H1 (cell line): ENCODE measurements at regions not wholly inside any gene's neighbourhood (a gene's known extent, or its start where the extent isn't known, plus 50 kb on each side); places are given as distances from the start of the nearest gene placed in this dataset.

ENCODE experiments used
- CTCF ChIA-PET: fragments of 300-600 bp; sonication (Branson Sonifier 250); formaldehyde crosslinking; loops from one replicate; lab custom pipeline; 2021; ENCODE audit not compliant: partially characterized antibody; lab: Charles Lee
- POLR2A ChIA-PET: fragments of 300-600 bp; sonication (Branson Sonifier 250); formaldehyde crosslinking; loops from one replicate; lab custom pipeline; 2021; ENCODE audit warnings: inconsistent platforms; ENCODE audit not compliant: partially characterized antibody; lab: Charles Lee
- DNase-seq, 2 experiments: peaks; one replicate each; pipeline versions ENCODE4 v3.0.0 to v3.0.0-alpha.2; 2010 to 2022; ENCODE audit warnings: low spot score in 2 of 2, low read depth in 1 of 2, mixed read lengths in 1 of 2
- FAIRE-seq: peaks from 2 replicates; lab custom pipeline; 2011; peaks lifted over from hg19 to GRCh38; lab: Jason Lieb, UNC
- H2AFZ ChIP-seq: 2 replicates; pipeline ENCODE4 v1.8.1; 2012; ENCODE audit warnings: low read length, inconsistent platforms
- H2AK5ac ChIP-seq: 2 replicates; pipeline ENCODE4 v1.6.1; 2013; ENCODE audit warnings: low read depth, low read length
- H2BK120ac ChIP-seq: replicated peaks from 2 replicates; pipeline ENCODE3; 2013; ENCODE audit warnings: low read depth, low read length, inconsistent platforms
- H2BK12ac ChIP-seq: 2 replicates; pipeline ENCODE4 v1.6.1; 2013; ENCODE audit warnings: low read depth, low read length
- H2BK15ac ChIP-seq: 2 replicates; pipeline ENCODE4 v1.6.1; 2013; ENCODE audit warnings: low read length
- H2BK20ac ChIP-seq: 2 replicates; pipeline ENCODE4 v1.6.1; 2013; ENCODE audit warnings: low read length
- H2BK5ac ChIP-seq: 2 replicates; pipeline ENCODE4 v1.6.1; 2013; ENCODE audit warnings: low read depth, low read length
- H3K14ac ChIP-seq: 2 replicates; pipeline ENCODE4 v1.6.1; 2013; ENCODE audit warnings: inconsistent platforms; ENCODE audit not compliant: insufficient read length
- H3K18ac ChIP-seq: 2 replicates; pipeline ENCODE4 v1.6.1; 2013; ENCODE audit warnings: low read length; ENCODE audit errors: extremely low read depth
- H3K23ac ChIP-seq: 2 replicates; pipeline ENCODE4 v1.6.1; 2013; ENCODE audit warnings: inconsistent platforms; ENCODE audit not compliant: insufficient read length
- H3K23me2 ChIP-seq: 2 replicates; pipeline ENCODE4 v1.6.1; 2013; ENCODE audit warnings: low read depth, low read length
- H3K27ac ChIP-seq: 2 replicates; pipeline ENCODE4 v1.6.1; 2011; ENCODE audit warnings: low read depth, low read length, inconsistent platforms
- H3K27me3 ChIP-seq, 4 experiments: replicated peaks in 1 of 4; 1 replicate in 1 of 4; 2 replicates in 3 of 4; pipeline versions ENCODE4 v1.6.1 to v1.8.1; 2011 to 2013; ENCODE audit warnings: low read length in 3 of 4, mild to moderate bottlenecking in 3 of 4, inconsistent platforms in 2 of 4, mixed read lengths in 2 of 4, moderate library complexity in 1 of 4; ENCODE audit not compliant: control insufficient read depth in 3 of 4, insufficient read depth in 3 of 4; ENCODE audit errors: extremely low read depth in 1 of 4
- H3K36me3 ChIP-seq, 4 experiments: 2 replicates each; pipeline versions ENCODE4 v1.6.1 to v1.8.1; 2011 to 2013; ENCODE audit warnings: mild to moderate bottlenecking in 4 of 4, low read length in 3 of 4, moderate library complexity in 2 of 4, control low read depth in 1 of 4, inconsistent platforms in 1 of 4; ENCODE audit not compliant: insufficient read depth in 4 of 4, control insufficient read depth in 2 of 4
- H3K4ac ChIP-seq: replicated peaks from 2 replicates; pipeline ENCODE3; 2013; ENCODE audit warnings: low read length, low read depth, mixed read lengths, inconsistent platforms; ENCODE audit not compliant: insufficient read length
- H3K4me1 ChIP-seq, 4 experiments: replicated peaks in 1 of 4; 1 replicate in 1 of 4; 2 replicates in 3 of 4; pipeline versions ENCODE4 v1.6.1 to v1.8.1; 2011 to 2013; ENCODE audit warnings: low read length in 3 of 4, inconsistent platforms in 2 of 4, mixed read lengths in 1 of 4; ENCODE audit not compliant: insufficient read depth in 4 of 4, control insufficient read depth in 3 of 4
- H3K4me2 ChIP-seq, 2 experiments: 2 replicates each; pipeline versions ENCODE4 v1.6.1 to v1.8.1; 2011 to 2013; ENCODE audit warnings: low read depth in 2 of 2, low read length in 2 of 2, control low read depth in 1 of 2, inconsistent platforms in 1 of 2, mild to moderate bottlenecking in 1 of 2; ENCODE audit not compliant: insufficient read depth in 1 of 2
- H3K4me3 ChIP-seq, 4 experiments: fragments of 200-600, 300-600 bp in 1 of 4; sonication (generic), shearing (Covaris generic), sonication (Bioruptor Twin) in 1 of 4; 2 replicates each; pipeline versions ENCODE4 v1.5.1 to v1.8.1; 2011 to 2016; ENCODE audit warnings: low read length in 4 of 4, low read depth in 3 of 4, control low read depth in 2 of 4, inconsistent platforms in 2 of 4, mild to moderate bottlenecking in 2 of 4, mixed read lengths in 1 of 4, moderate library complexity in 1 of 4; ENCODE audit not compliant: insufficient read depth in 2 of 4; ENCODE audit errors: extremely low read depth in 1 of 4
- H3K56ac ChIP-seq: replicated peaks from 2 replicates; pipeline ENCODE3; 2013; ENCODE audit warnings: low read depth, mild to moderate bottlenecking, mixed read lengths, low read length, inconsistent platforms; ENCODE audit not compliant: insufficient read length
- H3K79me1 ChIP-seq: 2 replicates; pipeline ENCODE4 v1.6.1; 2013; ENCODE audit warnings: low read depth, low read length, control low read depth
- H3K79me2 ChIP-seq, 2 experiments: 2 replicates each; pipeline versions ENCODE4 v1.6.1 to v1.8.1; 2012 to 2013; ENCODE audit warnings: low read length in 2 of 2, mild to moderate bottlenecking in 2 of 2, inconsistent platforms in 1 of 2; ENCODE audit not compliant: insufficient read depth in 2 of 2, control insufficient read depth in 1 of 2
- H3K9ac ChIP-seq, 4 experiments: replicated peaks in 1 of 4; 1 replicate in 1 of 4; 2 replicates in 3 of 4; pipeline versions ENCODE4 v1.6.1 to v1.8.1; 2011 to 2013; ENCODE audit warnings: low read depth in 3 of 4, low read length in 3 of 4, control low read depth in 2 of 4, mild to moderate bottlenecking in 2 of 4, moderate library complexity in 2 of 4, inconsistent platforms in 1 of 4; ENCODE audit errors: extremely low read depth in 1 of 4
- H3K9me3 ChIP-seq, 2 experiments: 2 replicates each; pipeline versions ENCODE4 v1.6.1 to v1.8.1; 2012 to 2013; ENCODE audit warnings: mild to moderate bottlenecking in 2 of 2, moderate library complexity in 2 of 2, control low read depth in 1 of 2, inconsistent platforms in 1 of 2, low read depth in 1 of 2, low read length in 1 of 2, mixed read lengths in 1 of 2; ENCODE audit not compliant: insufficient read depth in 2 of 2
- H4K20me1 ChIP-seq, 2 experiments: replicated peaks in 1 of 2; 2 replicates each; pipeline versions ENCODE3 to v1.8.1; 2011 to 2013; ENCODE audit warnings: inconsistent platforms in 2 of 2, low read length in 2 of 2, mild to moderate bottlenecking in 1 of 2; ENCODE audit not compliant: insufficient read depth in 2 of 2, control insufficient read depth in 1 of 2
- H4K5ac ChIP-seq: 2 replicates; pipeline ENCODE4 v1.6.1; 2013; ENCODE audit warnings: low read length, low read depth, mixed read lengths, inconsistent platforms; ENCODE audit not compliant: insufficient read length
- H4K8ac ChIP-seq: 2 replicates; pipeline ENCODE4 v1.8.0; 2013; ENCODE audit warnings: mild to moderate bottlenecking, moderate library complexity, low read length, inconsistent platforms; ENCODE audit not compliant: insufficient read depth; ENCODE audit errors: extremely low read depth
- H4K91ac ChIP-seq: replicated peaks from 2 replicates; pipeline ENCODE3; 2013; ENCODE audit warnings: low read length, mixed read lengths, inconsistent platforms; ENCODE audit not compliant: insufficient read length
- CHD1 ChIP-seq: IDR thresholded peaks from 2 replicates; pipeline ENCODE4 v1.6.1; 2012; ENCODE audit warnings: low read depth, low read length, improper control_type of control experiment
- CHD2 ChIP-seq: IDR thresholded peaks from 2 replicates; pipeline ENCODE4 v1.6.1; 2012; ENCODE audit warnings: low read length, improper control_type of control experiment
- CTBP2 ChIP-seq: IDR thresholded peaks from 2 replicates; pipeline ENCODE4 v1.7.0; 2011; ENCODE audit warnings: borderline replicate concordance, mild to moderate bottlenecking, moderate library complexity, mixed read lengths, low read length; ENCODE audit not compliant: insufficient read depth, insufficient read length
- POLR2AphosphoS5 ChIP-seq: IDR thresholded peaks from 2 replicates; pipeline ENCODE4 v1.6.1; 2011; ENCODE audit warnings: low read depth, low read length
- RNF2 ChIP-seq: fragments of 200-900, 300-1000 bp; sonication (generic); IDR thresholded peaks from 2 replicates; pipeline ENCODE4 v1.7.1; 2016; ENCODE audit warnings: borderline replicate concordance, low read depth, mild to moderate bottlenecking, antibody characterized with exemption, low read length; ENCODE audit not compliant: poor library complexity, severe bottlenecking; ENCODE audit errors: missing control alignments
- RXRA ChIP-seq: IDR thresholded peaks from 2 replicates; pipeline ENCODE4 v1.6.1; 2011; ENCODE audit warnings: low read depth, mild to moderate bottlenecking, low read length, moderate library complexity; ENCODE audit not compliant: insufficient read depth
- SP4 ChIP-seq: IDR thresholded peaks from 2 replicates; pipeline ENCODE4 v1.6.1; 2012; ENCODE audit warnings: low read length, inconsistent platforms
- SRF ChIP-seq: IDR thresholded peaks from 2 replicates; pipeline ENCODE4 v1.6.1; 2011; ENCODE audit warnings: mild to moderate bottlenecking, low read depth, low read length, moderate library complexity
- WGBS, 2 experiments: shearing (Covaris generic) in 1 of 2; methylation state at CpG; one replicate each; pipeline versions ENCODE4 v1.1.6 to v1.1.7; 2013 to 2015; ENCODE audit warnings: low lambda C conversion rate in 2 of 2, mixed read lengths in 2 of 2, inconsistent platforms in 1 of 2, low coverage in 1 of 2, missing lambda C conversion rate in 1 of 2; ENCODE audit not compliant: insufficient replicate concordance in 2 of 2, insufficient coverage in 1 of 2, insufficient read length in 1 of 2; ENCODE audit errors: extremely low coverage in 1 of 2, missing lambda C conversion rate in 1 of 2; 5-methylcytosine and 5-hydroxymethylcytosine counted together
- TF ChIP-seq, protein P1 (sequence below): IDR thresholded peaks from 2 replicates; pipeline ENCODE4 v1.6.1; 2011; ENCODE audit warnings: low read length, improper control_type of control experiment

DNA sequence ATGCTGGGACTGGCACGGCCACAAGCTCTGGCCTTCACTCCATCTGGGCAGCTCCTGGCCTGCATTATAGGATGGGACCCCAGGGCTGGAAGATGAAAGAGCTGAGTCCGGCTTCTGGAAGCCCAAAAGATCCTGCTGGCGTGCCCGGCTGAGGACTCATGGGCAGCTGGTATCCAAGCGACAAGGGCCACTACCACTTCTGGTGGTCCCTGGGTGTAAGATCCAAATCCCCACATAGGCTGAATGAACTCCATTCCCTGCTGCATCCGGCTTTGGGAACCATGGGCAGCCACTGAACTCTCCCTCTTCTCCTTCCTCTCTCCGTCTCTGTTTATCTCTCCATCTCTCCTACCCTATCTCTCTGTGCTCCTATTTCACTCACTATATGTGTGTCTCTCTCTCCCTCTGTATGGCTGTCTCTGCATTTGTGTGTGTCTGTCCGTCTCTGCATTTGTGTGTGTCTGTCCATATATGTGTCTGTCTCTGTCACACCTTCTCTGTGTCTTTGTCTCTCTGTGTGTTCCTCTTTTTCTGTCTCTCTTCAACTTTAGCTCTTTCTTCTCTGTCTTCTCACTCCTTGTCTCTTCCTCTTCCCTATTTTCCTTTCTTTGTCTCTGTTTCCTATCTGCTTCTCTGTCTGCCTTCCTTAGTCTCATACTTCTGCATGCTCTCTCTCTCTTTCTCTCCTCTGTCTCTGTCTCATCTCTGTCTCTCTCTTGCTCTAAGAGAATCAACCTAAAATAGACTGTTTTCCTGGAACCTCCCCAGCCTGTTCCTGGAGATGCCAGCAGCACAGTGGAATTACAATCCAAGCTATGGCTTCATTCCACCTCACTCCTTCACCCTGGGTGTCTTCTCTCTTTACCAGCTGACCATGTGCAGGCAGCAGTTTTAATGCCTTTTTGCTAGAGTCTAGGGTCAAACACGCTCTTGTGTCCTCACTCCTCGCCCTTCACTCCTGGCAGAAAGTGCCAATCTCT is 60.4 kb upstream of the IRX6 start:
- Histone ChIP-seq H4K8ac (no peak overlapping the region), H2BK12ac (no peak overlapping the region), H3K79me1 (no peaks in the 10 kb centered on the region), H2BK20ac (no peak overlapping the region), H3K4me1 (no peaks in the 10 kb centered on the region), H3K9ac (no peak overlapping the region), H3K9me3 (no peaks in the 10 kb centered on the region), H2AFZ (no peak overlapping the region), H2BK5ac (no peak overlapping the region), H2BK15ac (no peak overlapping the region), H4K20me1 (no peaks in the 10 kb centered on the region), H3K14ac (no peak overlapping the region), H3K27me3 (no peaks in the 10 kb centered on the region), H2BK120ac (no peak overlapping the region), H3K4me3 (no peak overlapping the region), H3K18ac (no peak overlapping the region), H3K4me2 (no peak overlapping the region), H3K4ac (no peak overlapping the region), H4K5ac (no peak overlapping the region), H3K56ac (no peak overlapping the region), H2AK5ac (no peak overlapping the region), H3K79me2 (no peaks in the 10 kb centered on the region; a peak in 1 of 4 replicates), H3K36me3 (no peaks in the 10 kb centered on the region), H4K91ac (no peak overlapping the region), H3K23ac (no peak overlapping the region), H3K27ac (no peak overlapping the region), H3K23me2 (no peaks in the 10 kb centered on the region; the same call in 1 of the 2 replicates)
- FAIRE-seq, result no peak
- no peak for DNase-seq
- ChIA-PET CTCF (interaction anchor here (0.6 to 1.9 kb wide), 6 partner anchors 10 to 307 kb away, joined by 3 to 5 read pairs (median 4); partner anchors contain the start of gene IRX6), POLR2A (no interaction called here)
- 86% methylated on average over 10 of the region's 10 CpGs; no CpG with 5 or more reads in 1 of the 2 experiments for WGBS, 2 experiments
- no peak for TF ChIP-seq CHD2
- TF ChIP-seq CTBP2, result no peak
- no peak for TF ChIP-seq SP4
- TF ChIP-seq SRF, result no peak
- TF ChIP-seq, protein P1, sequence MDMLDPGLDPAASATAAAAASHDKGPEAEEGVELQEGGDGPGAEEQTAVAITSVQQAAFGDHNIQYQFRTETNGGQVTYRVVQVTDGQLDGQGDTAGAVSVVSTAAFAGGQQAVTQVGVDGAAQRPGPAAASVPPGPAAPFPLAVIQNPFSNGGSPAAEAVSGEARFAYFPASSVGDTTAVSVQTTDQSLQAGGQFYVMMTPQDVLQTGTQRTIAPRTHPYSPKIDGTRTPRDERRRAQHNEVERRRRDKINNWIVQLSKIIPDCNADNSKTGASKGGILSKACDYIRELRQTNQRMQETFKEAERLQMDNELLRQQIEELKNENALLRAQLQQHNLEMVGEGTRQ, result no peak
- no peak for TF ChIP-seq RNF2
- TF ChIP-seq POLR2AphosphoS5, result no peak
- no peak for TF ChIP-seq CHD1
- TF ChIP-seq RXRA, result no peak
